SU-DHL-6 (cell line): ENCODE measurements at regions not wholly inside any gene's neighbourhood (a gene's known extent, or its start where the extent isn't known, plus 50 kb on each side); places are given as distances from the start of the nearest gene placed in this dataset.

Source experiments
- H2AFZ ChIP-seq: fragments of 200-600 bp; sonication (generic); 2 replicates; pipeline ENCODE4 v1.6.1; 2014; ENCODE audit warnings: low read depth, mild to moderate bottlenecking, moderate library complexity, mixed read lengths, antibody characterized with exemption, low read length; ENCODE audit not compliant: severe bottlenecking
- H3F3A ChIP-seq: fragments of 200-600 bp; shearing (Covaris generic); 2 replicates; pipeline ENCODE4 v1.6.0; 2016; ENCODE audit warnings: antibody characterized with exemption, mild to moderate bottlenecking; ENCODE audit not compliant: insufficient read depth
- H3K27ac ChIP-seq: fragments of 200-600 bp; sonication (generic); 2 replicates; pipeline ENCODE4 v1.5.1; 2016; ENCODE audit warnings: low read depth, mild to moderate bottlenecking, low read length, moderate library complexity, mixed read lengths
- H3K27me3 ChIP-seq: fragments of 200-600 bp; sonication (generic), shearing (Covaris generic); 2 replicates; pipeline ENCODE4 v1.6.0; 2014; ENCODE audit warnings: mild to moderate bottlenecking, low read length
- H3K36me3 ChIP-seq: fragments of 200-600 bp; sonication (generic); 2 replicates; pipeline ENCODE4 v1.6.1; 2014; ENCODE audit warnings: mild to moderate bottlenecking, low read length, mixed read lengths
- H3K4me2 ChIP-seq: fragments of 300-600, 200-600 bp; shearing (Covaris generic), sonication (generic); 2 replicates; pipeline ENCODE4 v1.6.0; 2014; ENCODE audit warnings: low read length, low read depth, mild to moderate bottlenecking; ENCODE audit not compliant: poor library complexity, severe bottlenecking
- H3K4me3 ChIP-seq: fragments of 200-600 bp; sonication (generic); 2 replicates; pipeline ENCODE4 v1.5.1; 2014; ENCODE audit warnings: antibody characterized with exemption, low read length, mild to moderate bottlenecking, mixed read lengths; ENCODE audit not compliant: insufficient read depth, poor library complexity, severe bottlenecking
- H3K79me2 ChIP-seq: fragments of 200-600 bp; sonication (generic); 2 replicates; pipeline ENCODE4 v1.6.1; 2014; ENCODE audit warnings: mild to moderate bottlenecking, low read length, moderate library complexity; ENCODE audit not compliant: insufficient read depth
- H3K9ac ChIP-seq: fragments of 200-600 bp; sonication (generic); 2 replicates; pipeline ENCODE4 v1.7.0; 2014; ENCODE audit warnings: mild to moderate bottlenecking, low read length
- H3K9me2 ChIP-seq: fragments of 200-600 bp; sonication (generic); replicated peaks from 2 replicates; pipeline ENCODE4 v1.6.1; 2014; ENCODE audit warnings: low read length; ENCODE audit not compliant: insufficient read depth
- H3K9me3 ChIP-seq: fragments of 200-600 bp; sonication (generic); 2 replicates; pipeline ENCODE4 v1.6.1; 2014; ENCODE audit warnings: low read length, mixed read lengths; ENCODE audit not compliant: insufficient read depth
- H4K20me1 ChIP-seq: fragments of 200-600 bp; sonication (generic); 2 replicates; pipeline ENCODE4 v1.6.1; 2014; ENCODE audit warnings: low read depth, mild to moderate bottlenecking, antibody characterized with exemption, low read length, moderate library complexity, mixed read lengths
- CTCF ChIP-seq: fragments of 200-600 bp; sonication (generic); IDR thresholded peaks from one replicate; pipeline ENCODE4 v1.5.1; 2017; ENCODE audit warnings: antibody characterized with exemption, mild to moderate bottlenecking, low read length, moderate library complexity; ENCODE audit not compliant: insufficient read depth, poor library complexity, severe bottlenecking
- EZH2phosphoT487 ChIP-seq: fragments of 200-600 bp; sonication (generic), shearing (Covaris generic); conservative IDR thresholded peaks from 2 replicates; pipeline ENCODE4 v1.6.1; 2018; ENCODE audit warnings: mild to moderate bottlenecking, antibody characterized with exemption, low read length, moderate library complexity, mixed read lengths

GRCh38 chr1:30537279-30537678, 186.1 kb downstream of the MATN1 start:
- Histone ChIP-seq H3K9ac (no peak overlapping the region), H3F3A (no peaks in the 10 kb centered on the region), H3K9me3 (no peaks in the 10 kb centered on the region), H3K79me2 (no peaks in the 10 kb centered on the region), H4K20me1 (no peaks in the 10 kb centered on the region), H3K4me3 (no peak overlapping the region), H2AFZ (no peak overlapping the region), H3K36me3 (no peaks in the 10 kb centered on the region), H3K4me2 (no peak overlapping the region), H3K9me2 (no peaks in the 10 kb centered on the region), H3K27me3 (no peaks in the 10 kb centered on the region), H3K27ac (no peak overlapping the region)
- TF ChIP-seq EZH2phosphoT487 (no peak), CTCF (no peak)

GRCh38 chr1:30536530-30536929, 186.9 kb downstream of the MATN1 start:
- Histone ChIP-seq H3K9me3 (no peaks in the 10 kb centered on the region), H3K9ac (no peak overlapping the region), H3K79me2 (no peaks in the 10 kb centered on the region), H3K27me3 (no peaks in the 10 kb centered on the region), H3F3A (no peaks in the 10 kb centered on the region), H3K27ac (no peak overlapping the region), H3K9me2 (no peaks in the 10 kb centered on the region), H2AFZ (no peak overlapping the region), H3K36me3 (no peaks in the 10 kb centered on the region), H4K20me1 (no peaks in the 10 kb centered on the region), H3K4me2 (no peak overlapping the region), H3K4me3 (no peak overlapping the region)
- no peak for TF ChIP-seq CTCF
- TF ChIP-seq EZH2phosphoT487: no peak

GRCh38 chr1:30535595-30536325, 187.6 kb downstream of the MATN1 start:
- Histone ChIP-seq H3K9me3 (no peaks in the 10 kb centered on the region), H3K79me2 (no peaks in the 10 kb centered on the region), H3K36me3 (no peaks in the 10 kb centered on the region), H4K20me1 (no peaks in the 10 kb centered on the region), H3F3A (no peaks in the 10 kb centered on the region), H3K27me3 (no peaks in the 10 kb centered on the region), H3K27ac (no peak overlapping the region), H3K9ac (no peak overlapping the region), H2AFZ (no peak overlapping the region), H3K4me3 (no peak overlapping the region), H3K4me2 (no peak overlapping the region), H3K9me2 (no peaks in the 10 kb centered on the region)
- TF ChIP-seq CTCF (no peak), EZH2phosphoT487 (no peak)
